ENCODE measurements at regions not wholly inside any gene's neighbourhood (a gene's known extent, or its start where the extent isn't known, plus 50 kb on each side); places are given as distances from the start of the nearest gene placed in this dataset.

GRCh38 chr16:55047331-55047730 is 116.7 kb downstream of the IRX5 start:
- Histone ChIP-seq H3K27me3 (ENCODE audit: insufficient read depth, low read depth) (no peaks in the 10 kb centered on the region), H2AFZ (ENCODE audit: low read depth) (no peak overlapping the region), H3K27ac (no peak overlapping the region), H4K20me1 (ENCODE audit: insufficient read depth) (no peaks in the 10 kb centered on the region), H3K79me2 (ENCODE audit: insufficient read depth, low read depth) (no peaks in the 10 kb centered on the region), H3K36me3 (ENCODE audit: insufficient read depth) (no peaks in the 10 kb centered on the region), H3K4me2 (no peak overlapping the region), H3K4me3 (IDR thresholded peaks at IDR 0.05; ENCODE audit: insufficient read depth, low read depth, low read length) (no peak overlapping the region), H3K9ac (no peak overlapping the region), H3K4me1 (ENCODE audit: low read depth, poor library complexity, severe bottlenecking) (no peaks in the 10 kb centered on the region)
- no peak for TF ChIP-seq CTCF (conservative IDR thresholded peaks at IDR 0.05; ENCODE audit: low read depth, low read length)

GRCh38 chr16:55047903-55048497 is 117.3 kb downstream of the IRX5 start:
- no peak for TF ChIP-seq CTCF (conservative IDR thresholded peaks at IDR 0.05; ENCODE audit: low read depth, low read length)

GRCh38 chr16:55048745-55049144 is 118.1 kb downstream of the IRX5 start:
- no peak overlapping the region for H3K27ac ChIP-seq
- H2AFZ ChIP-seq (ENCODE audit: low read depth): no peak overlapping the region
- no peaks in the 10 kb centered on the region for H4K20me1 ChIP-seq (ENCODE audit: insufficient read depth)
- TF ChIP-seq CTCF (conservative IDR thresholded peaks at IDR 0.05; ENCODE audit: low read depth, low read length): no peak
- no peak overlapping the region for H3K4me2 ChIP-seq
- H3K27me3 ChIP-seq (ENCODE audit: insufficient read depth, low read depth): no peaks in the 10 kb centered on the region
- H3K36me3 ChIP-seq (ENCODE audit: insufficient read depth): no peaks in the 10 kb centered on the region
- H3K9ac ChIP-seq: no peak overlapping the region
- H3K4me1 ChIP-seq (ENCODE audit: low read depth, poor library complexity, severe bottlenecking): no peaks in the 10 kb centered on the region
- no peaks in the 10 kb centered on the region for H3K79me2 ChIP-seq (ENCODE audit: insufficient read depth, low read depth)
- H3K4me3 ChIP-seq (IDR thresholded peaks at IDR 0.05; ENCODE audit: insufficient read depth, low read depth, low read length): no peak overlapping the region

More at GRCh38 chr16:55047903-55048497, 117.3 kb downstream of the IRX5 start:
- Histone ChIP-seq H3K27me3 (ENCODE audit: insufficient read depth, low read depth) (no peaks in the 10 kb centered on the region), H3K79me2 (ENCODE audit: insufficient read depth, low read depth) (no peaks in the 10 kb centered on the region), H3K4me1 (ENCODE audit: low read depth, poor library complexity, severe bottlenecking) (no peaks in the 10 kb centered on the region), H3K9ac (no peak overlapping the region), H3K27ac (no peak overlapping the region), H3K36me3 (ENCODE audit: insufficient read depth) (no peaks in the 10 kb centered on the region), H3K4me3 (IDR thresholded peaks at IDR 0.05; ENCODE audit: insufficient read depth, low read depth, low read length) (no peak overlapping the region), H4K20me1 (ENCODE audit: insufficient read depth) (no peaks in the 10 kb centered on the region), H3K4me2 (no peak overlapping the region), H2AFZ (ENCODE audit: low read depth) (no peak overlapping the region)

- TF ChIP-seq CTCF (conservative IDR thresholded peaks at IDR 0.05; ENCODE audit: low read depth, low read length): no peak
- Histone ChIP-seq H3K79me2 (ENCODE audit: insufficient read depth, low read depth) (no peaks in the 10 kb centered on the region), H3K27ac (no peak overlapping the region), H3K4me1 (ENCODE audit: low read depth, poor library complexity, severe bottlenecking) (no peaks in the 10 kb centered on the region), H3K4me2 (no peak overlapping the region), H2AFZ (ENCODE audit: low read depth) (no peak overlapping the region), H3K36me3 (ENCODE audit: insufficient read depth) (no peaks in the 10 kb centered on the region), H3K4me3 (IDR thresholded peaks at IDR 0.05; ENCODE audit: insufficient read depth, low read depth, low read length) (no peak overlapping the region), H3K9ac (no peak overlapping the region), H4K20me1 (ENCODE audit: insufficient read depth) (no peaks in the 10 kb centered on the region), H3K27me3 (ENCODE audit: insufficient read depth, low read depth) (no peaks in the 10 kb centered on the region)
Observed at GRCh38 chr16:55051571-55052347, 121.1 kb downstream of the IRX5 start.
